GM18907 (cell line): ENCODE measurements at regions not wholly inside any gene's neighbourhood (a gene's known extent, or its start where the extent isn't known, plus 50 kb on each side); places are given as distances from the start of the nearest gene placed in this dataset.

Experiments used
- ATAC-seq: cut with Tn5 transposase; IDR thresholded peaks from one replicate; pipeline ENCODE4 v1.9.1; 2021; ENCODE audit warnings: mild to moderate bottlenecking, moderate library complexity; ENCODE audit not compliant: unreplicated experiment

DNA sequence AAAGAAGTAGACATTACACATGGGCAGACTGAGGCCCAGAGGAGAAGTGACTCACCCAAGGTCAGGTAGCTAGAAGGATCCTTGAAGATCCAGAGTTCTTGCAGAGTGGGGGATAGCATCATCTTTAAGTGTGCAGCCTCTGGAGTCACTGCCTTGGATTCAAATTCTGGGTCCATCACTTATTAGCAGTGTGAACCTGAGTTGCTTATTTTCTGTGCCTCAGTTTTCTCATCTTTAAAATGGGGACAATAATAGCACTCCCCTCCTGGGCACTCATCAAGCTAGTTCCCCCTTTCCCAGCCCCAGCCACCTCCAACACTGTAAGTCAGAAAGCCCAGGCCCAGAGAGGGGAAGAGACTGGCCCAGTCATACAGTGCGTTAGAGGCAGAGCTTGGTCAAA lies 141.8 kb upstream of the PJA1 start:
- ATAC-seq = no peak

DNA sequence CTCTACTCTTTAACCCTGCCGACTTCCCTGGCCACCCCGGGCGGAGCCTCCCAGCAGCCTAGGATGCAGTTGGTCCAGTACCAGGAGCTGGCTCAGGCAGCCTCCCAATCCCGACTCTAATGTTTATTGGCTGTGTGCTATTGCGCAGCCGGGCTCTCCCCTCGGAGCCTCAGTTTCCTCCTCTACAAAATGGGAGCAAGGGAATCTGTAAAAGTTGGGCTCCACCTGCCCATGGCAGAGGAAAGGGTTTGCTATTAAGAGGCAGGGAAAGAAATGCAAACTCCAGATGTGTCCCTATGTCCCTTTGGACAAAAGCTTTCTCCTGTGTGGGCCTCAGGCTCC lies 140.8 kb upstream of the PJA1 start:
- ATAC-seq = no peak

DNA sequence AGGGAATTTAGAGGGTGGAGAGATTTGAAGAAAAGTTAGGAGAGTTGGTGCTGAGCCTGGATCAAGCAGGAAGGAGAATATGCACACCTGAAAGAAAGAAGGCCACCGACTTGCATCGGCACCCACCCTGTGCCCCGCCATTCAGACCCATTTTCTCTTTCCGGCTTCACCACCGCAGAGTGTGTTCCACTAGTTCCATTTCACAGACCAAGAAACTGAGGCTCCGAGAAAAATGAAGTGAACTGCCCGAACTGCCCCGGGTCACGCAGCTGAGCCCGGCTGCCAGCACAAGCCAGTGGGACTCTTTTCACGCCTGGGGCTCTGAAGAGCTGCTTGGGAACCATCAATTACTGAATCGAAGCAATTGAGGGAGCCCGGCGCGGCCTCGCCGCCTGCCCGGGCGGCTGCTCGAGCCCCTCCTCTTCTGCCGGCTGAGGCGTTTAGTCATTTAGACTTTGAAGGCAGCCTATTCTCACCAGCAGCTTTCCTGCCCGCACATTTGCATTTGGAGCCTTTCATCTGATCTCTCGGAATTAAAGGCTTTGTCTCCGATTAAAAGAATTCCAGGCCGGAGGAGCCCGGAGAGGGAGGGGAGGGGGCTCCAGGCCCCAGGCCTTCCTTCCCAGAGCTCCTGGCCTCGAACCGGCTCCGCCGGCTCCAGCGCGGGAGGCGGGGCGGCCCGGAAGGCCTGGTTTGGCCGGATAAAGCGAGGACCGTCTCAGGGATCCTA lies 140.2 kb upstream of the PJA1 start:
- no peak for ATAC-seq

DNA sequence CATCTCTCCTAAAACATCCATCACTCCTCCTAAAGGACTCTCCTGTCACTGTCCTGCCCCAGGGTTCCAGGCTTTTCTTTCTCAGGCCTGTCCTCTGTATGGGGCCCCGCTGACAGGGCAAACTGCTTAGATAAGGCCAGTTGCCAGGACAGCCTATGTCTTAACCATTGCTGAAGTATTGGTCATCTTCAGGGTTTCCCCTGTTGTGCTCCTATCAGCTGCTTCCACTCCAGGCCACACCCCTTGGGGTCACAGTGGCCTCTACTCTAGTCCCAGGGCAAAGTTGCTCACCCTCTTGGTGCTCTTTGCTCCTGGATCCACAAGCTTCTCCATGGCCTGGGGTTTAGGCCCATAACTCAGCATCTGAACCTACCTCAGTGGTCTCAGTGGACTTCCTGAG lies 138.0 kb upstream of the PJA1 start:
- ATAC-seq = no peak

DNA sequence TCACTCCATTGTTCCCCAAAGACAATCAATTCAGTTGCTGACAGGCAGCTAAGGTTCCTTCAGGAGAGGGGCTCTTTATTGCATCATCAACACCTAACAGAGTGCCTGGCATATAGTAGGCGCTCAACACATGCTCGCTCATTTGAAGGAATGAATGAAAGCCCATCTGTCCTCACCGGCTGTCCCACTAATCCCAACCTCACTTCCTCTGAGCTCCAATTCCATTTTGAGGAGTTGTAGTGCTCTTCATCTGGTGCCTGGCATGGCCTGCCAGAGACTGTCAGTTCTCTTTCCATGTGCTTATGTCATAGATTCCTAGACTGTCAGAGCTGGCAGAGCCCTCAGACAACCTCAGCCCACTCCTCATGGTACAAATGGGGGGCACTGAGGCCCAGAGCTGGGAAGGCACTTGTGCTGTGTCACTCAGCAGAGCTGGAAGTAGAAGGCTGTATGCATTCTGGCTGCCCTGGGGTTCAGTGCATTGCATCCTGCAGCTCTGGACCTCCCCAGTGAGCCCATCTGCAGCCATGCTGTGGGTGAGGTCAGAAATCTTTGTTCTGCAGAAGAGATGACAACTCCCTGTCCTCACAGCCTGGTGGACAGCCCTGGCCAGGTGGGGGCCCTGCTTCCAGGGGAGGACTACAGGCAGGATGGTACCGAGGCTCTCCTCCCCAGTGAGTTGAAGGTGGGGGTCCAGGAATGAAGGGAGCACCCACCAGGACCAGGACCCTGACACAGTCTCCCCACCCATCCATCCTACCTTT lies 134.9 kb upstream of the PJA1 start:
- ATAC-seq = no peak

DNA sequence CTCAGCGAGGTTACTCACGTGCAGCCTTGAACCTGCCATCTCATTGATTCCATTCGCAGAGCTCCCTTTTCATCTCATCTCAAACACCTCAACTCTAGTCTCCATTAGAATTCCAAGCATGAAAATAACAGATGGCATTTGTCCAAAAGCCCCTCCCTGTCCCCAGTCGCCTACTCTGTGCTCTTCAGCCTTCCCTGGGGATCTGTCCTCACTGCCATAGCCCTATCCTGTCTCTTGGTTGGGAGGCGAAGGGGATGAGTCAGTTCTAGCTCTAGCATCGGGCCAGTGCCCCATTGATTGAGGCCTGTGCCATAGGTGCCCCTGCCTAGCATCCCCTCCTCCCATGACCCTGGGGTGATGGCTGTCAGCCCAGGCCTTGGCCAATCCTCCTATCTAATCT lies 134.0 kb upstream of the PJA1 start:
- no peak for ATAC-seq

DNA sequence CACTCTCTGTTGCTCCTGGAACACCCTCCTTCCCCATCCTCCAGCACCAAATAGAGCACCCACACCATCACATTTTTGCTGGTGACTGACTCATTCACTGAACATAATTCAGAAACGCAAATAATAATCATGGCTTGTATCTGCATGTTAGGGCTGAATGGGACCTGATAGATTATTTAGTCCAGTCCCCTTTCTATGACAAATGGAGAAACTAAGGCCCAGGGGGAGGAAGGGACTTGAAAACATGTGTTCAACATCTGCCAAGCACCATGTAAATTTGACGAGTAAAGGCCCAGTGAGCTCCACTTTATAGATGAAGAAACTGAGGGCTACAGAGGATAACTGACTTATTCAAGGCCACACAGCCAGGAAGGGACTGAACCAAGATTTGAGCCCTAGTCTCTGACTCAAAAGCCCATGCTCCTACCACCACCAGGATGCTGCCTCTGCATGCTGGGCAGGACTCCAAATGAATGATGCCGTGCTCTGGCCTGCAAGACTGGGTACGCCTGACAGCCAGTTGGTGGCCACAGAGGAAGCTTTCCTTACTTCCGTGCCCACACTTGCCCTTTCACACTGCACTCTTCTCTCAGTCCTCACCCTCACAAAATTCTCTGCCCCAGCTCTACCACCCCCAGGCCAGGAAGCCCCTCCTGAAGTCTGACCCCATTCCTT lies 133.3 kb upstream of the PJA1 start:
- no peak for ATAC-seq

DNA sequence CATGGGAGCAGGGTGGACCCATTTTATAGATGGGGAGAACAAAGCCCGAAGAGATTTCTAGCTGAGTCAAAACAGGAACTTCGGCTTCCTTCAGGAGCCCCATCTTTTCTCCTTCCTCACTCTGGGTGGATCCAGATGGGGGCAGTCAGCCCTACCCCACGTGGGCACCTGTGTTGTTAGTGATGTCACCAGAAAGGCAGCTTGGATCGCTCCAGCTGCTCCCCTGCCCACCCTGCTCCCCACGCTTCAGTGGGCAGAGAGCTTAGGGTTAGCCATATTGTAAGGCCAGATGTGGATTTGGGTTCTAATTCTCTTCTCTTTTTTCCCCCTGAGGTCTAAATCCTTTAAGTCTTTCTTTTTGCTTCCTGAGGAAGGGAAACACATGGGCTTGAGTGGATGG lies 132.3 kb upstream of the PJA1 start:
- ATAC-seq = no peak

DNA sequence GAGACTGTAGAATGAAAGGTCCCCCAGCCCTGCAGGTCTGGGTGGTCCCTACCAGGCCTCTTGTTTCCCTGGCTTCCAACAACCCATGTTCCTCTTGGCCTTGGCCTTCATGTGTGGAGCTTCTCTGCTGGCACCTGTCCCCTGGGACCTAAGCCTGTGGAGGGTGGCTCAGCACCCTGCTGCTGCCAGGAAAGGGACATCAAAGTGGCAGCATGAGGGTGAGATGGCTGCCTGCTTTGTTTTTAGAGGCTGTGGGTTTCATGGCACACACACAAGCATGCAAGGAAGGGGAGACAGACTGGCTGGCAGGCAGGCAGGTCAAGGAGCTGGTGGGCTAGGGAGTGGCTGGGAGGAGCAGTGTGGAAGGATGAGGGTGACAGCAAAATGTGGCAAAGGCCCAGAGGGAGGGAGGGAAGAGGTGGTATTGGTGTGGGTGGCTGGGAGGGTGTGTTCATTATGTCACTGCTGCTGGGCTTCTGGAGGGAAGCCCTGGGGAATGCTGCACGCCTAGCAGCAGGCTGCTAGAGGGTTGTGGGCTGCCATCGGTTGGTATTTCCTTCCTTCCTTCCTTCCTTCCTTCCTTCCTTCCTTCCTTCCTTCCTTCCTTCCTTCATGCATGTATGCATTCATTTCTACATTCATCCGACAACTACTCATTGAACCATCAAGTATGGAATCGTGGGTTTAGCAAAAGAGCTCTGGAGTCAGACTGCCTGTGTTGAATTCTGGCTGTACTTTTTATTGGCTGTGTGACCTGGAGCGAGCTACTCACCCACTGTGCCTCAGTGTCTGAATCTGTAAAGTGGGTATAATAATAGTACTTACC lies 128.7 kb upstream of the PJA1 start:
- ATAC-seq = no peak

DNA sequence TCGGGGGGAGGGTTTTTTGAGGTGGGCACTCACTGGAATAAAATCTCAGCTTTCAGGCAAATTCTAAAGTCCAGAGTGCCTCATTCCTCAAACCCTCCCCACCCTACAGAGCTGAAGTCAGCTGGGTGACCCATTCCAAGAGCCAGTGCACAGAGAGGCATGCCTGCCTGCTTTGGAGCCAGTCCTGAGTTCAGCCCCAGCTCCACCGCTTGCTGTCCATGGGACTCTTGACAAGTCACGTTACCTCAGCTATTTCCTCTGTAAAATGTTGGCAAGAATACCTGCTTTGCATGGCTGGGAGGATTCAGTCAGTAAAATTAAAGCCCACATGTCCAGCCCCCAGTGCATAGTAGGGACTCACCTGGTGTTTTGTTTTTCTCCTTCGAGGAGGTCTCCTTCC lies 125.9 kb upstream of the PJA1 start:
- no peak for ATAC-seq

DNA sequence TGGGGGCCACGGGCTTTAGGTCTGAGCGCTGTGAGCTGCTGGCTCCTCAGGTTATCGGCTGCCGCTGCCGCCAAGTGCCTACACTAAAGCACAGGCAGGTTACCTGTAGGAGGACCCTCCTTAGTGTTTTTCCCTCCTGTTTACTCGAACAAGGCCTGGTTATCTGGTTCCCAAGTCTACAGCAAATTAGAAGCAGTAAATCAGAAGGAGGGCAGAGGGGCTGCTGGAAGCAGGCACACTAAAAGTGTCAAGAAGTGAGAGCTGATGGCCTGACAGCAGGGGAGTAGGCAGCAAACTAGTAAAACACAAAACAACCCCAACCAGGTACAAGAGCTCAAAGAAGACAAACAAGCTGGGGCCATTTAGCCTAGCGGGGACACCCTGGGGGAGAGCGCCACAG lies 125.0 kb upstream of the PJA1 start:
- ATAC-seq = no peak

DNA sequence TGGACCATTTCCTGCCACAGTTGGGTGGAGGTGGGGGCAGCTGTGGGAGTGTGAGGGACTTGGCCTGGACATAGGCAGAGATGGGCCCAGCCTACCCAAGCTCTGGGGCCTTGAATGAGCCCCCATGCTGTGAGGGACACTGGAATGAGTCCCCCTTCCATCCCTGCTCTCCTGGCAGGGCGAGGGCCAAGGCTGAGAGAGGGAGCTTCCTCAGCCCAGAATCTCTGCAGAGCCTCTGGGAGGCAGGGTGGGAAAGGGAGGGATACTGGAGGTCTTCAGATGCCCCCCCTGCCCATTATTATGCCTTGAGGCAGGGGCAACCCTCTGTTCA lies 124.5 kb upstream of the PJA1 start:
- ATAC-seq = no peak

DNA sequence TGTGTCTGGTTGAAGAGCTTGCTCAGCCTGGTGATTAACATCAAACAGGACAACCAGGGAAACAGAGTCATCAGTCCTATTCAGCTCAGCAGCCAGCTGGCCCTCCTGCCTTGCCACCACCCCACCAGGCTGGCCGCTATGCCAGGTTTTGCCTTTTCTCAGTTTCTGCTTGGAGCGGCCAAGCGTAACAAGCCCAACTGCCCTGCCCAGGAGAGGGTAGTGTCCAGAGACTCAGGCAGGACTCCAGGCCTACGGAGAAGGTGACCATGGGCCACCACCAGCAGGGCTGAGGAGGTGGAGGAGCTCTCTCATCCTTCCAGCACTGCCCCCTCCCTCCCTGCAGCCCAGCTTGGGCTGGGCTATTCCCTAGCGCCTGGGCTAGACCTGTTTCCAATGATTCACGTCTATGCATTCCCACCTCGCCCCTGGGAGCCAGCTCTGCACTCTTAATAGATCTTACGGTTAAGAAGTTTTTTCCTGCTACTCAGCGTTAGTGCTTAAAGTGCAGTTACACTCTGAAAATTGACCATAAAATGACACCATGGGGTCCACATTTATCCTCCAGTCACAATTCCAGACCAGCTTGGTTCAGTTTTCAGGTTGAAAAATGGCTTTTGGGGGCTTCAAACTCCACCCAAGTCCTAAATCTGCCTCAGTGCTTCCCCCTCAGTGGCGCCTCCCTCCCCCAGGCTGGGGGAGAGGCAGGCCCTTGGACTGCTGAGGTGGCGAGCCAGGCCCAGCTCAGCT lies 124.0 kb upstream of the PJA1 start:
- no peak for ATAC-seq

DNA sequence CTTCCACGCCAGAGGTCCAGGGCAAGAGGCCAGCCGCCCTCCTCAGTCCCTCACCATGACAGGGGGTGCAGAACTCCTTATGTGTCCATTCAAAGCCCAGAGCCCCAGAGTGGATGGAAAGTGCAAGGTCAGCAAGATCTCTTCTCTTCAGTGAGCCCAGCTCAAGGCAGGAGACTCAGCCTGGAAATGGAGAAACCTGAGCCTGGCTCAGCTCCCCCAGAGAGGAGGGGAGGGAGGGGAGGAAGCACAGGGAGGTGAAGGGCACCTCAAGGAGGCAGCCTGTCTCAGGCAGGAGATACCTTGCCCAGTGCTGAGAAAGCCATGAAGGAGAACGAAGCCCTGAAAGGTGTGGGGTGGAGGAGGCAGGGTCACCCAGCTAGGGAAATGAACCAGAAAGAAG lies 121.8 kb upstream of the PJA1 start:
- no peak for ATAC-seq

DNA sequence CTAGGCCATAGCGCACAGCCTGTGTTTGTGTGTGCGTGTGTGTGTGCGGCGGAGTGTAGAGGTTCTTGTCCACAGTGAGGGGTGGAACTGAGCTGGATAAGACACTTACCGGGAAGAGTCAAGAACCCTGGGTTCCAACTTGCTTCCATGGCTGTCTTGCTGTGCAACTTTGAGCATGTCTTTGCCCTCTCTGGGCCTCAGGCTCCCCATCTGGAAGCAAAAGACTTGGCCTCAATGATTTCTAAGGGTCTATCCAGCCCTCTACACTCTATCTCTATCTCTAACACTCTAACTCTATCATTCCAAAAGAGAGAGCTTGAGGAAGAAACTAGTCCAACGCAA lies 121.3 kb upstream of the PJA1 start:
- ATAC-seq = peak; percentile 7

DNA sequence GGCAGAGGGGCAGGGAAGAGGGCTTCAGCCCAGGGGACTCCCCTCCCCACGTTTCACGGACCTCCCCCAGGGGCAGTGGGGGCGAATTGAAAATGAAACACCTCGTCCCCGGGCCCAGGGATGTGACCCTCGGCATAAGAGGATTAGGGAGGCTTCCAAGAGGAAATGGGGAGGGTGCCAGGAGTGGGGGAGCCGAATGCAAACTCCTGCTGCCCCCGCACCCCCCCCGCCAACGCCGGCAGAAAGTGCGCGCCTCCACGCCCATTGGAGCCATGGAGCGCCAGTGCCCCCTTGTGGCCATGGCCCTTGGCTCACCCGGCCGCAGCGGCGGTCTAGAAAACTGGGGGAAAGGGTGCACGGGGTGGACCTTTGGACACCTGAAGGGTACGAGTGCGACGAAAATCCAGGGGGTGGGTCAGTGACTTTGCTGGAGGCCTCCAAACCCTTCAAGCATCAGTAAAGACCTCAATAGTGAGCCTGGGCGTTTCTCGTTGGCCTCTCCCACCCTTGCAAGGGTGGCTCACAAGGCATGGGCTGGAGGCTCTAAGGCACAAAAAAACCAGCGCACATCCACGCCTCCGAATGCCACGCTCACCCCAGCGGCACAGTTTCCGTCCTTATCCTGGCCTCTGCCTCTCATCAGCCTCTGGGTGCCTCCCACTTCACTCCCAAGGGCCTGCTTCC lies 120.8 kb upstream of the PJA1 start:
- peak; percentile 80 for ATAC-seq

DNA sequence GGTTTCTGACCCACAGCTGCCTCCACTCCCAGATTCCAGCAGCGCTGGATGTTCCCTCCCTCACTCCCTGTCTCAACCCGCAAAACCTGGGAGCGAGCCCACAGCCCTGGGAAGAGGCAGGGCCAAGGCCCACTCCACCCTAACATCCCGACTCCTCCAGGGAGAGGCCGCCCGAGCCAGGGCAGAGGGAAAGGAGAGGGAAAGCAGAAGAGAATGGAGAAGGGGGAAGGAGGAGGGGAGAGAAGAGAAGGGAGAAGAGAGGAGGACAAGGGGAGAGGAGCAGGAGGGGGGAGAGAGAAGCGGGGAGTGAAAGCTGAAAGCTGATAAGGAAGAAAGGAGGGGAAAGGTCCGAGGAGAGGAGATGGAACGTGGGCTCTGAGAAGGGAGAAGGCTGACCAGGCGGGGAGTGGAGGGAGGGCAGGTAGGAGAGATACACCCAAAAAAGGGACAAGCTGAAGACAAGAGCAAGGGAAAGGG lies 120.2 kb upstream of the PJA1 start:
- no peak for ATAC-seq

DNA sequence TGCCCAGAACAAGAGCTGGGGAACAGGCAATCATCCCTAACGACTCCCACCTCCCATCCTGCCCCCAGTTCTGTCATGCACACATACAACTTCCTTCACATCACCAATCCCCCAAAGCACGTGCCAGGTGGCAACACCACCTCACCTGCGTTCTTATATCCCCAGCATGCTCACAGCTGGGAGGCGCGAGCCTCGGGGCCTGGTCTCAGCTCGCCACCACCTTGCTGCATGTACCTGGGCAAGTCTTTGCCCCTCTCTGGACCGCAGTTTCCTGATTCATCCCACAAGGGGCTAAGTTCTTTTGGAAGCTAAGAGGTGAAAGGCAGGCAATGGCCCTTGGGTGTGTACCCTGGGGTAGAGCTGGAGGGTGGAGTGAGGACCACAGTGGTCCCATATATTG lies 119.2 kb upstream of the PJA1 start:
- no peak for ATAC-seq

DNA sequence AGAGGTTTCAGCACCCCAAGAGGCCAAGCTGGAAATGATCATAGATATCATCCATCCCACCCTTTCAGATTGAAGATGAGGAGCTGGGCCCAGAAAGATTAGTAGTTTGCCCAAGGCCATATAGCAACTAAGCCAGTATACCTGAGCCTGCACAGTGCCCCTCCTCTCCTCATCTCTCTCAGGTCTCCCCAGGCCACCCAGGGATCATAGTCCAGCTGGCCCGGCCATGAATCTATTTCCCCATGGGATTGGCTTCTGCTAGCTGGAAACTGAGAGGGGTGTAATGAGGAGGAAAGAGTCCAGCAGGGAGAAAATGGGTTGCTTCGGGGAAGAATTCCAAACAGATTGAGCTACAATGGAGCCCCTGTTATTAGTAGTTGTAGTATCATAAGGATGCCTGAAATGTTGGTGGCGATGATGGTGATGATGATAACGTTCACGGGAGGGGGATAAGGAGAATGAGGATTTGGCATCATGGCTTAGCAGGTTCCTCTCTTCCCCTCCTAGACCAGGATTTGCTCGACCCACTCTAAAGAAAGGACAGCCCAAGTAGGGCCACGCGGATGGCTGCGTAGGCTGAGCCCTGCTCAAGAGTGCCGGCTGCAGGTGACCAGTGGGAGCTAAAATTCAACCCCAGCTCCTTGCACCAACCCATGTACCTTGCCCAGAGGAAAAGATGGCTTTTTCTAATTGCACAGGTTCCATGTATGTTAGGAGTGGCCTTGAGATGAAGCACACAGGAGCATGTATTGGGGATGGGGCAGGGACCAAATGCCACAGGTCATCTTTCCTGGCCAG lies 117.8 kb upstream of the PJA1 start:
- no peak for ATAC-seq
